ENCODE measurements at regions not wholly inside any gene's neighbourhood (a gene's known extent, or its start where the extent isn't known, plus 50 kb on each side); places are given as distances from the start of the nearest gene placed in this dataset.

- DNase-seq (ENCODE audit: low spot score), result no peak
Observed at GRCh38 chr4:14879683-14880082, 122.6 kb upstream of the CPEB2 start.

- no peak for DNase-seq (ENCODE audit: low spot score)
Observed at GRCh38 chr4:14880805-14881204, 121.5 kb upstream of the CPEB2 start.

- no peak for DNase-seq (ENCODE audit: low spot score)
Observed at GRCh38 chr4:14883166-14883565, 119.1 kb upstream of the CPEB2 start.

- no peak for DNase-seq (ENCODE audit: low spot score)
Observed at GRCh38 chr4:14883661-14884060, 118.6 kb upstream of the CPEB2 start.

- DNase-seq (ENCODE audit: low spot score), result no peak
Observed at GRCh38 chr4:14887842-14888433, 114.3 kb upstream of the CPEB2 start.

GRCh38 chr4:14888790-14889572 lies 113.3 kb upstream of the CPEB2 start:
- no peak for DNase-seq (ENCODE audit: low spot score)

- no peak for DNase-seq (ENCODE audit: low spot score)
Observed at GRCh38 chr4:14892563-14892962, 109.7 kb upstream of the CPEB2 start.

GRCh38 chr4:14893713-14894112 lies 108.6 kb upstream of the CPEB2 start:
- DNase-seq (ENCODE audit: low spot score), result no peak

- no peak for DNase-seq (ENCODE audit: low spot score)
Observed at GRCh38 chr4:14894392-14895292, 107.6 kb upstream of the CPEB2 start.

GRCh38 chr4:14896656-14897175 lies 105.6 kb upstream of the CPEB2 start:
- no peak for DNase-seq (ENCODE audit: low spot score)

GRCh38 chr4:14897217-14897616 lies 105.1 kb upstream of the CPEB2 start:
- DNase-seq (ENCODE audit: low spot score), result no peak

GRCh38 chr4:14898989-14899388 lies 103.3 kb upstream of the CPEB2 start:
- no peak for DNase-seq (ENCODE audit: low spot score)

GRCh38 chr4:14902342-14902741 lies 99.9 kb upstream of the CPEB2 start:
- DNase-seq (ENCODE audit: low spot score), result no peak

- no peak for DNase-seq (ENCODE audit: low spot score)
Observed at GRCh38 chr4:14903321-14903720, 99.0 kb upstream of the CPEB2 start.

GRCh38 chr4:14906805-14907204 lies 95.5 kb upstream of the CPEB2 start:
- DNase-seq (ENCODE audit: low spot score), result no peak

- DNase-seq (ENCODE audit: low spot score), result no peak
Observed at GRCh38 chr4:14908635-14909034, 93.6 kb upstream of the CPEB2 start.

GRCh38 chr4:14910411-14910810 lies 91.9 kb upstream of the CPEB2 start:
- no peak for DNase-seq (ENCODE audit: low spot score)

GRCh38 chr4:14912426-14912825 lies 89.9 kb upstream of the CPEB2 start:
- DNase-seq (ENCODE audit: low spot score), result no peak

GRCh38 chr4:14915018-14915417 lies 87.3 kb upstream of the CPEB2 start:
- no peak for DNase-seq (ENCODE audit: low spot score)

GRCh38 chr4:14916554-14917297 lies 85.6 kb upstream of the CPEB2 start:
- DNase-seq (ENCODE audit: low spot score), result peak; percentile 76

GRCh38 chr4:14917298-14917633 lies 85.0 kb upstream of the CPEB2 start:
- no peak for DNase-seq (ENCODE audit: low spot score)

GRCh38 chr4:14918336-14918735 lies 83.9 kb upstream of the CPEB2 start:
- DNase-seq (ENCODE audit: low spot score), result no peak
